IMR-90 (cell line): ENCODE measurements at regions not wholly inside any gene's neighbourhood (a gene's known extent, or its start where the extent isn't known, plus 50 kb on each side); places are given as distances from the start of the nearest gene placed in this dataset.

ENCODE experiments used
- ATAC-seq: fragments of 200-7000 bp; cut with Tn5 transposase; 2 replicates; pipeline ENCODE4 v1.9.1; 2020; ENCODE audit warnings: low read depth, mild to moderate bottlenecking, moderate library complexity
- BruUV-seq: library from RNA; stranded (reverse); fragments of 400-500 nt; replicated peaks from 2 replicates; lab custom pipeline; 2021; lab: Mats Ljungman, UMichigan
- CTCF ChIA-PET: fragments of 300-600 bp; formaldehyde crosslinking; extraction: SDS; loops from one replicate; lab custom pipeline; 2021; ENCODE audit warnings: antibody characterized with exemption; lab: Yijun Ruan, JAX
- POLR2A ChIA-PET: fragments of 300-600 bp; sonication (Branson Sonifier 250); formaldehyde crosslinking; loops from one replicate; lab custom pipeline; 2022; ENCODE audit warnings: antibody characterized with exemption; ENCODE audit not compliant: unreplicated experiment; lab: Charles Lee
- DNase-seq: peaks from one replicate; pipeline ENCODE4 v3.0.0; 2013
- H2AFZ ChIP-seq: replicated peaks from 2 replicates; pipeline ENCODE3; 2013; ENCODE audit warnings: low read length, mild to moderate bottlenecking; ENCODE audit not compliant: poor library complexity
- H2AK5ac ChIP-seq: 2 replicates; pipeline ENCODE4 v1.6.1; 2013; ENCODE audit warnings: low read depth, low read length, inconsistent platforms
- H2AK9ac ChIP-seq: replicated peaks from 2 replicates; pipeline ENCODE3; 2013; ENCODE audit warnings: mild to moderate bottlenecking, low read depth, low read length, moderate library complexity; ENCODE audit not compliant: poor library complexity
- H2BK120ac ChIP-seq: 2 replicates; pipeline ENCODE4 v1.6.1; 2013; ENCODE audit warnings: low read depth, low read length, inconsistent platforms
- H2BK15ac ChIP-seq: 3 replicates; pipeline ENCODE4 v1.6.1; 2013; ENCODE audit warnings: low read depth, low read length, inconsistent platforms
- H2BK20ac ChIP-seq: 2 replicates; pipeline ENCODE4 v1.6.1; 2013; ENCODE audit warnings: low read depth, mild to moderate bottlenecking, inconsistent platforms, low read length, moderate library complexity
- H2BK5ac ChIP-seq: 2 replicates; pipeline ENCODE4 v1.6.1; 2013; ENCODE audit warnings: mild to moderate bottlenecking, low read depth, low read length, inconsistent platforms; ENCODE audit not compliant: poor library complexity, severe bottlenecking
- H3K14ac ChIP-seq: replicated peaks from 2 replicates; pipeline ENCODE4 v1.6.1; 2013; ENCODE audit warnings: low read depth, low read length, inconsistent platforms
- H3K18ac ChIP-seq: 2 replicates; pipeline ENCODE4 v1.6.1; 2013; ENCODE audit warnings: low read depth, low read length, control low read depth
- H3K23ac ChIP-seq: 2 replicates; pipeline ENCODE4 v1.6.1; 2013; ENCODE audit warnings: low read depth, low read length, inconsistent platforms
- H3K27ac ChIP-seq: 2 replicates; pipeline ENCODE4 v1.5.1; 2013; ENCODE audit warnings: mild to moderate bottlenecking, control low read depth, low read length; ENCODE audit not compliant: insufficient read depth
- H3K27me3 ChIP-seq: 2 replicates; pipeline ENCODE4 v1.6.1; 2013; ENCODE audit warnings: low read length; ENCODE audit not compliant: control insufficient read depth, insufficient read depth
- H3K36me3 ChIP-seq: 2 replicates; pipeline ENCODE4 v1.6.1; 2013; ENCODE audit warnings: low read length, mixed read lengths; ENCODE audit not compliant: control insufficient read depth, insufficient read depth
- H3K4ac ChIP-seq: 2 replicates; pipeline ENCODE4 v1.6.1; 2013; ENCODE audit warnings: low read depth, low read length, inconsistent platforms
- H3K4me1 ChIP-seq: 2 replicates; pipeline ENCODE4 v1.6.1; 2013; ENCODE audit warnings: low read length, mixed read lengths; ENCODE audit not compliant: control insufficient read depth, insufficient read depth
- H3K4me2 ChIP-seq: 2 replicates; pipeline ENCODE4 v1.6.1; 2013; ENCODE audit warnings: low read depth, mild to moderate bottlenecking, control low read depth, low read length, moderate library complexity
- H3K4me3 ChIP-seq: 2 replicates; pipeline ENCODE4 v1.5.1; 2013; ENCODE audit warnings: low read depth, mild to moderate bottlenecking, control low read depth, low read length, moderate library complexity; ENCODE audit not compliant: insufficient read depth
- H3K56ac ChIP-seq: 2 replicates; pipeline ENCODE4 v1.6.1; 2013; ENCODE audit warnings: low read length, inconsistent platforms; ENCODE audit not compliant: insufficient read depth; ENCODE audit errors: extremely low read depth
- H3K79me1 ChIP-seq, 2 experiments: 2 replicates each; pipeline ENCODE4 v1.6.1; 2013; ENCODE audit warnings: low read length in 2 of 2, inconsistent platforms in 1 of 2, low read depth in 1 of 2
- H3K9ac ChIP-seq: 2 replicates; pipeline ENCODE4 v1.6.1; 2013; ENCODE audit warnings: low read depth, low read length, control low read depth
- H3K9me1 ChIP-seq: 2 replicates; pipeline ENCODE4 v1.6.1; 2013; ENCODE audit warnings: low read length, inconsistent platforms; ENCODE audit not compliant: insufficient read depth
- H3K9me3 ChIP-seq: 2 replicates; pipeline ENCODE4 v1.6.1; 2013; ENCODE audit warnings: low read length; ENCODE audit not compliant: control insufficient read depth, insufficient read depth
- H4K20me1 ChIP-seq: 2 replicates; pipeline ENCODE4 v1.6.1; 2013; ENCODE audit warnings: low read length, inconsistent platforms; ENCODE audit not compliant: insufficient read depth
- H4K5ac ChIP-seq: 2 replicates; pipeline ENCODE4 v1.6.1; 2013; ENCODE audit warnings: mild to moderate bottlenecking, low read depth, low read length, control low read depth
- H4K8ac ChIP-seq, 2 experiments: 2 replicates each; pipeline ENCODE4 v1.6.1; 2013; ENCODE audit warnings: low read depth in 2 of 2, low read length in 2 of 2, control low read depth in 1 of 2, inconsistent platforms in 1 of 2
- H4K91ac ChIP-seq: 2 replicates; pipeline ENCODE4 v1.6.1; 2013; ENCODE audit warnings: low read depth, low read length, inconsistent platforms; ENCODE audit not compliant: insufficient read depth
- BHLHE40 ChIP-seq: fragments of 150-350 bp; IDR thresholded peaks from 2 replicates; pipeline ENCODE4 v1.6.1; 2016; ENCODE audit warnings: mild to moderate bottlenecking, low read depth, low read length
- CEBPB ChIP-seq: IDR thresholded peaks from 2 replicates; pipeline ENCODE4 v1.6.1; 2012; ENCODE audit warnings: low read depth, low read length, improper control_type of control experiment
- CHD1 ChIP-seq: IDR thresholded peaks from 2 replicates; pipeline ENCODE4 v1.6.1; 2012; ENCODE audit warnings: low read depth, low read length, improper control_type of control experiment
- CTCF ChIP-seq: conservative IDR thresholded peaks from 2 replicates; pipeline ENCODE4 v1.5.1; 2012; ENCODE audit warnings: mild to moderate bottlenecking, low read depth, low read length, improper control_type of control experiment
- ELK1 ChIP-seq: fragments of 150-350 bp; IDR thresholded peaks from 2 replicates; pipeline ENCODE4 v1.6.1; 2016; ENCODE audit warnings: low read depth, mild to moderate bottlenecking, low read length, moderate library complexity, borderline replicate concordance
- FOS ChIP-seq: fragments of 150-350 bp; IDR thresholded peaks from 2 replicates; pipeline ENCODE4 v1.6.1; 2016; ENCODE audit warnings: low read depth, low read length
- MAFK ChIP-seq: IDR thresholded peaks from 2 replicates; pipeline ENCODE4 v1.6.1; 2012; ENCODE audit warnings: low read depth, low read length, improper control_type of control experiment
- MAZ ChIP-seq: IDR thresholded peaks from 2 replicates; pipeline ENCODE4 v1.6.1; 2012; ENCODE audit warnings: low read depth, mild to moderate bottlenecking, low read length, improper control_type of control experiment, moderate library complexity, borderline replicate concordance
- MXI1 ChIP-seq: IDR thresholded peaks from 2 replicates; pipeline ENCODE4 v1.6.1; 2012; ENCODE audit warnings: low read depth, mild to moderate bottlenecking, low read length, moderate library complexity, borderline replicate concordance
- NFE2L2 ChIP-seq: fragments of 150-350 bp; IDR thresholded peaks from 2 replicates; pipeline ENCODE4 v1.6.1; 2016; ENCODE audit warnings: low read depth, mild to moderate bottlenecking, low read length
- POLR2A ChIP-seq: IDR thresholded peaks from 2 replicates; pipeline ENCODE4 v1.6.1; 2012; ENCODE audit warnings: mild to moderate bottlenecking, low read depth, low read length
- RAD21 ChIP-seq: IDR thresholded peaks from 2 replicates; pipeline ENCODE4 v1.6.1; 2012; ENCODE audit warnings: low read length, improper control_type of control experiment
- RCOR1 ChIP-seq: IDR thresholded peaks from 2 replicates; pipeline ENCODE4 v1.6.1; 2012; ENCODE audit warnings: mild to moderate bottlenecking, low read length, improper control_type of control experiment; ENCODE audit not compliant: insufficient replicate concordance
- RFX5 ChIP-seq: IDR thresholded peaks from 2 replicates; pipeline ENCODE4 v1.8.0; 2012; ENCODE audit warnings: low read depth, mild to moderate bottlenecking, low read length, moderate library complexity
- SMC3 ChIP-seq: fragments of 150-350 bp; IDR thresholded peaks from 2 replicates; pipeline ENCODE4 v1.6.1; 2016; ENCODE audit warnings: low read depth, mild to moderate bottlenecking, antibody characterized with exemption, low read length, moderate library complexity
- USF2 ChIP-seq: fragments of 150-350 bp; IDR thresholded peaks from 2 replicates; pipeline ENCODE4 v1.6.1; 2017; ENCODE audit warnings: mild to moderate bottlenecking, antibody characterized with exemption, low read length, low read depth
- WGBS, 2 experiments: methylation state at CpG; one replicate each; pipeline versions ENCODE4 v1.1.5 to v1.1.7; 2013; ENCODE audit warnings: missing lambda C conversion rate in 2 of 2; ENCODE audit not compliant: insufficient read length in 1 of 2; ENCODE audit errors: extremely low coverage in 2 of 2; 5-methylcytosine and 5-hydroxymethylcytosine counted together
- dilution Hi-C: fragments of 300-500 bp; cut with HindIII; formaldehyde crosslinking; loops from one replicate; pipeline ENCODE4 v1.14.3; 2018; ENCODE audit warnings: low sequenced_read_pairs; ENCODE audit not compliant: unreplicated experiment
- in situ Hi-C: fragments of 300-500 bp; cut with MboI; formaldehyde crosslinking; loops from 3 replicates; pipeline ENCODE4 v1.14.3; 2019; ENCODE audit warnings: low sequenced_read_pairs, inconsistent platforms, mixed read lengths
- intact Hi-C: fragments of 100-400 bp; cut with micrococcal nuclease; formaldehyde crosslinking; loops from 2 replicates; pipeline ENCODE4 v1.10.0; 2022

- Histone ChIP-seq H3K4ac (no peak overlapping the region), H3K4me3 (no peak overlapping the region), H3K4me1 (no peaks in the 10 kb centered on the region), H2BK20ac (no peak overlapping the region), H2AK9ac (no peak overlapping the region), H4K20me1 (no peaks in the 10 kb centered on the region), H2AK5ac (no peak overlapping the region), H4K8ac (no peak overlapping the region), H3K9ac (no peak overlapping the region), H4K91ac (no peak overlapping the region), H3K79me1 (no peaks in the 10 kb centered on the region), H3K9me1 (no peaks in the 10 kb centered on the region), H4K5ac (no peak overlapping the region), H2BK5ac (no peak overlapping the region), H3K56ac (no peak overlapping the region), H3K18ac (no peak overlapping the region), H2BK15ac (no peak overlapping the region), H2AFZ (no peak overlapping the region), H2BK120ac (no peak overlapping the region), H3K27me3 (no peaks in the 10 kb centered on the region), H3K27ac (no peak overlapping the region), H3K4me2 (no peak overlapping the region), H3K14ac (no peak overlapping the region), H3K36me3 (no peaks in the 10 kb centered on the region), H3K23ac (no peak overlapping the region), H3K9me3 (peaks cover 12% of the 10 kb centered on the region)
- intact Hi-C loops (no loop called here), in situ Hi-C loops (no loop called here), dilution Hi-C loops (no loop called here)
- WGBS, 2 experiments: no CpG with 5 or more reads among the region's 2 CpGs
- no peak for TF ChIP-seq FOS
- no peak for TF ChIP-seq ELK1
- TF ChIP-seq POLR2A: no peak
- TF ChIP-seq RAD21: no peak
- no peak for TF ChIP-seq MAFK
- TF ChIP-seq SMC3: no peak
- no peak for TF ChIP-seq NFE2L2
- TF ChIP-seq CHD1: no peak
- TF ChIP-seq RCOR1: no peak
- no peak for TF ChIP-seq BHLHE40
- TF ChIP-seq MAZ: no peak
- TF ChIP-seq USF2: no peak
- TF ChIP-seq MXI1: no peak
- TF ChIP-seq CTCF: no peak
- TF ChIP-seq RFX5: no peak
- TF ChIP-seq CEBPB: no peak
- BruUV-seq: no TSS peak
- DNase-seq: no peak
- ChIA-PET CTCF (no interaction called here), POLR2A (no interaction called here)
- no peak for ATAC-seq
Observed at GRCh38 chr1:209160230-209160629, 423.3 kb upstream of the CAMK1G start.
